H1 (cell line): ENCODE measurements at regions not wholly inside any gene's neighbourhood (a gene's known extent, or its start where the extent isn't known, plus 50 kb on each side); places are given as distances from the start of the nearest gene placed in this dataset.

Experiments used
- CTCF ChIA-PET: fragments of 300-600 bp; sonication (Branson Sonifier 250); formaldehyde crosslinking; loops from one replicate; lab custom pipeline; 2021; ENCODE audit not compliant: partially characterized antibody; lab: Charles Lee
- POLR2A ChIA-PET: fragments of 300-600 bp; sonication (Branson Sonifier 250); formaldehyde crosslinking; loops from one replicate; lab custom pipeline; 2021; ENCODE audit warnings: inconsistent platforms; ENCODE audit not compliant: partially characterized antibody; lab: Charles Lee
- DNase-seq, 2 experiments: peaks; one replicate each; pipeline versions ENCODE4 v3.0.0 to v3.0.0-alpha.2; 2010 to 2022; ENCODE audit warnings: low spot score in 2 of 2, low read depth in 1 of 2, mixed read lengths in 1 of 2
- FAIRE-seq: peaks from 2 replicates; lab custom pipeline; 2011; peaks lifted over from hg19 to GRCh38; lab: Jason Lieb, UNC
- H2AFZ ChIP-seq: 2 replicates; pipeline ENCODE4 v1.8.1; 2012; ENCODE audit warnings: low read length, inconsistent platforms
- H2AK5ac ChIP-seq: 2 replicates; pipeline ENCODE4 v1.6.1; 2013; ENCODE audit warnings: low read depth, low read length
- H2BK120ac ChIP-seq: replicated peaks from 2 replicates; pipeline ENCODE3; 2013; ENCODE audit warnings: low read depth, low read length, inconsistent platforms
- H2BK12ac ChIP-seq: 2 replicates; pipeline ENCODE4 v1.6.1; 2013; ENCODE audit warnings: low read depth, low read length
- H2BK15ac ChIP-seq: 2 replicates; pipeline ENCODE4 v1.6.1; 2013; ENCODE audit warnings: low read length
- H2BK20ac ChIP-seq: 2 replicates; pipeline ENCODE4 v1.6.1; 2013; ENCODE audit warnings: low read length
- H2BK5ac ChIP-seq: 2 replicates; pipeline ENCODE4 v1.6.1; 2013; ENCODE audit warnings: low read depth, low read length
- H3K14ac ChIP-seq: 2 replicates; pipeline ENCODE4 v1.6.1; 2013; ENCODE audit warnings: inconsistent platforms; ENCODE audit not compliant: insufficient read length
- H3K18ac ChIP-seq: 2 replicates; pipeline ENCODE4 v1.6.1; 2013; ENCODE audit warnings: low read length; ENCODE audit errors: extremely low read depth
- H3K23ac ChIP-seq: 2 replicates; pipeline ENCODE4 v1.6.1; 2013; ENCODE audit warnings: inconsistent platforms; ENCODE audit not compliant: insufficient read length
- H3K23me2 ChIP-seq: 2 replicates; pipeline ENCODE4 v1.6.1; 2013; ENCODE audit warnings: low read depth, low read length
- H3K27ac ChIP-seq: 2 replicates; pipeline ENCODE4 v1.6.1; 2011; ENCODE audit warnings: low read depth, low read length, inconsistent platforms
- H3K27me3 ChIP-seq, 4 experiments: replicated peaks in 1 of 4; 1 replicate in 1 of 4; 2 replicates in 3 of 4; pipeline versions ENCODE4 v1.6.1 to v1.8.1; 2011 to 2013; ENCODE audit warnings: low read length in 3 of 4, mild to moderate bottlenecking in 3 of 4, inconsistent platforms in 2 of 4, mixed read lengths in 2 of 4, moderate library complexity in 1 of 4; ENCODE audit not compliant: control insufficient read depth in 3 of 4, insufficient read depth in 3 of 4; ENCODE audit errors: extremely low read depth in 1 of 4
- H3K36me3 ChIP-seq, 4 experiments: 2 replicates each; pipeline versions ENCODE4 v1.6.1 to v1.8.1; 2011 to 2013; ENCODE audit warnings: mild to moderate bottlenecking in 4 of 4, low read length in 3 of 4, moderate library complexity in 2 of 4, control low read depth in 1 of 4, inconsistent platforms in 1 of 4; ENCODE audit not compliant: insufficient read depth in 4 of 4, control insufficient read depth in 2 of 4
- H3K4ac ChIP-seq: replicated peaks from 2 replicates; pipeline ENCODE3; 2013; ENCODE audit warnings: low read length, low read depth, mixed read lengths, inconsistent platforms; ENCODE audit not compliant: insufficient read length
- H3K4me1 ChIP-seq, 4 experiments: replicated peaks in 1 of 4; 1 replicate in 1 of 4; 2 replicates in 3 of 4; pipeline versions ENCODE4 v1.6.1 to v1.8.1; 2011 to 2013; ENCODE audit warnings: low read length in 3 of 4, inconsistent platforms in 2 of 4, mixed read lengths in 1 of 4; ENCODE audit not compliant: insufficient read depth in 4 of 4, control insufficient read depth in 3 of 4
- H3K4me2 ChIP-seq, 2 experiments: 2 replicates each; pipeline versions ENCODE4 v1.6.1 to v1.8.1; 2011 to 2013; ENCODE audit warnings: low read depth in 2 of 2, low read length in 2 of 2, control low read depth in 1 of 2, inconsistent platforms in 1 of 2, mild to moderate bottlenecking in 1 of 2; ENCODE audit not compliant: insufficient read depth in 1 of 2
- H3K4me3 ChIP-seq, 4 experiments: fragments of 200-600, 300-600 bp in 1 of 4; sonication (generic), shearing (Covaris generic), sonication (Bioruptor Twin) in 1 of 4; 2 replicates each; pipeline versions ENCODE4 v1.5.1 to v1.8.1; 2011 to 2016; ENCODE audit warnings: low read length in 4 of 4, low read depth in 3 of 4, control low read depth in 2 of 4, inconsistent platforms in 2 of 4, mild to moderate bottlenecking in 2 of 4, mixed read lengths in 1 of 4, moderate library complexity in 1 of 4; ENCODE audit not compliant: insufficient read depth in 2 of 4; ENCODE audit errors: extremely low read depth in 1 of 4
- H3K56ac ChIP-seq: replicated peaks from 2 replicates; pipeline ENCODE3; 2013; ENCODE audit warnings: low read depth, mild to moderate bottlenecking, mixed read lengths, low read length, inconsistent platforms; ENCODE audit not compliant: insufficient read length
- H3K79me1 ChIP-seq: 2 replicates; pipeline ENCODE4 v1.6.1; 2013; ENCODE audit warnings: low read depth, low read length, control low read depth
- H3K79me2 ChIP-seq, 2 experiments: 2 replicates each; pipeline versions ENCODE4 v1.6.1 to v1.8.1; 2012 to 2013; ENCODE audit warnings: low read length in 2 of 2, mild to moderate bottlenecking in 2 of 2, inconsistent platforms in 1 of 2; ENCODE audit not compliant: insufficient read depth in 2 of 2, control insufficient read depth in 1 of 2
- H3K9ac ChIP-seq, 4 experiments: replicated peaks in 1 of 4; 1 replicate in 1 of 4; 2 replicates in 3 of 4; pipeline versions ENCODE4 v1.6.1 to v1.8.1; 2011 to 2013; ENCODE audit warnings: low read depth in 3 of 4, low read length in 3 of 4, control low read depth in 2 of 4, mild to moderate bottlenecking in 2 of 4, moderate library complexity in 2 of 4, inconsistent platforms in 1 of 4; ENCODE audit errors: extremely low read depth in 1 of 4
- H3K9me3 ChIP-seq, 2 experiments: 2 replicates each; pipeline versions ENCODE4 v1.6.1 to v1.8.1; 2012 to 2013; ENCODE audit warnings: mild to moderate bottlenecking in 2 of 2, moderate library complexity in 2 of 2, control low read depth in 1 of 2, inconsistent platforms in 1 of 2, low read depth in 1 of 2, low read length in 1 of 2, mixed read lengths in 1 of 2; ENCODE audit not compliant: insufficient read depth in 2 of 2
- H4K20me1 ChIP-seq, 2 experiments: replicated peaks in 1 of 2; 2 replicates each; pipeline versions ENCODE3 to v1.8.1; 2011 to 2013; ENCODE audit warnings: inconsistent platforms in 2 of 2, low read length in 2 of 2, mild to moderate bottlenecking in 1 of 2; ENCODE audit not compliant: insufficient read depth in 2 of 2, control insufficient read depth in 1 of 2
- H4K5ac ChIP-seq: 2 replicates; pipeline ENCODE4 v1.6.1; 2013; ENCODE audit warnings: low read length, low read depth, mixed read lengths, inconsistent platforms; ENCODE audit not compliant: insufficient read length
- H4K8ac ChIP-seq: 2 replicates; pipeline ENCODE4 v1.8.0; 2013; ENCODE audit warnings: mild to moderate bottlenecking, moderate library complexity, low read length, inconsistent platforms; ENCODE audit not compliant: insufficient read depth; ENCODE audit errors: extremely low read depth
- H4K91ac ChIP-seq: replicated peaks from 2 replicates; pipeline ENCODE3; 2013; ENCODE audit warnings: low read length, mixed read lengths, inconsistent platforms; ENCODE audit not compliant: insufficient read length
- CEBPB ChIP-seq: IDR thresholded peaks from 2 replicates; pipeline ENCODE4 v1.6.1; 2012; ENCODE audit warnings: low read depth, low read length
- CREB1 ChIP-seq: IDR thresholded peaks from 2 replicates; pipeline ENCODE4 v1.6.1; 2012; ENCODE audit warnings: inconsistent platforms
- EP300 ChIP-seq, 2 experiments: IDR thresholded peaks; 1 replicate in 1 of 2; 2 replicates in 1 of 2; pipeline ENCODE4 v1.6.1; 2011 to 2012; ENCODE audit warnings: low read depth in 2 of 2, low read length in 2 of 2, mild to moderate bottlenecking in 2 of 2, borderline replicate concordance in 1 of 2, inconsistent platforms in 1 of 2, moderate library complexity in 1 of 2
- GTF2F1 ChIP-seq: IDR thresholded peaks from 2 replicates; pipeline ENCODE4 v1.6.1; 2012; ENCODE audit warnings: low read depth, low read length, improper control_type of control experiment, borderline replicate concordance
- HDAC6 ChIP-seq: IDR thresholded peaks from one replicate; pipeline ENCODE4 v1.7.1; 2012; ENCODE audit warnings: low read depth, mild to moderate bottlenecking, inconsistent platforms, low read length, moderate library complexity
- NANOG ChIP-seq: IDR thresholded peaks from 2 replicates; pipeline ENCODE4 v1.6.1; 2011; ENCODE audit warnings: low read length, low read depth, mild to moderate bottlenecking, inconsistent platforms; ENCODE audit not compliant: insufficient read depth, poor library complexity, severe bottlenecking
- RXRA ChIP-seq: IDR thresholded peaks from 2 replicates; pipeline ENCODE4 v1.6.1; 2011; ENCODE audit warnings: low read depth, mild to moderate bottlenecking, low read length, moderate library complexity; ENCODE audit not compliant: insufficient read depth
- SP4 ChIP-seq: IDR thresholded peaks from 2 replicates; pipeline ENCODE4 v1.6.1; 2012; ENCODE audit warnings: low read length, inconsistent platforms
- TCF12 ChIP-seq: IDR thresholded peaks from 2 replicates; pipeline ENCODE4 v1.6.1; 2011; ENCODE audit warnings: low read depth, mild to moderate bottlenecking, low read length
- TEAD4 ChIP-seq: IDR thresholded peaks from 2 replicates; pipeline ENCODE4 v1.6.1; 2012; ENCODE audit warnings: low read depth, low read length, inconsistent platforms, mixed read lengths

- H2BK120ac ChIP-seq = no peak overlapping the region
- no peak overlapping the region for H3K9ac ChIP-seq
- H3K14ac ChIP-seq = no peak overlapping the region
- H3K4me1 ChIP-seq = 0 out of 7 replicates have a peak, but pooled peaks cover 0 to 2% (median 0%) of the 10 kb centered on the region in 4 experiments
- no peak overlapping the region for H2AK5ac ChIP-seq
- H3K56ac ChIP-seq = no peak overlapping the region
- POLR2A ChIA-PET = no interaction called here
- no peak overlapping the region for H2BK5ac ChIP-seq
- H3K18ac ChIP-seq = no peak overlapping the region
- no peak overlapping the region for H3K23ac ChIP-seq
- no peak for DNase-seq
- no peaks in the 10 kb centered on the region for H4K20me1 ChIP-seq
- no peak overlapping the region for H4K5ac ChIP-seq
- H3K4me3 ChIP-seq = no peak overlapping the region
- H3K79me1 ChIP-seq = no peaks in the 10 kb centered on the region
- no peak overlapping the region for H2BK12ac ChIP-seq
- peaks cover 2% of the 10 kb centered on the region; the same call in 1 of the 2 replicates for H3K23me2 ChIP-seq
- H3K27me3 ChIP-seq = no peaks in the 10 kb centered on the region
- H3K4me2 ChIP-seq = no peak overlapping the region
- FAIRE-seq = no peak
- no peaks in the 10 kb centered on the region for H3K36me3 ChIP-seq
- no peak overlapping the region for H4K91ac ChIP-seq
- no peak overlapping the region for H2BK20ac ChIP-seq
- H4K8ac ChIP-seq = no peak overlapping the region
- CTCF ChIA-PET = interaction anchor here (1.4 to 2.3 kb wide), 3 partner anchors 8 to 122 kb away, joined by 4 to 8 read pairs (median 4); no protein-coding TSS in a partner anchor
- no peak overlapping the region for H3K4ac ChIP-seq
- H2BK15ac ChIP-seq = no peak overlapping the region
- H3K79me2 ChIP-seq = no peaks in the 10 kb centered on the region
- H2AFZ ChIP-seq = no peak overlapping the region
- H3K27ac ChIP-seq = no peak overlapping the region
- no peaks in the 10 kb centered on the region for H3K9me3 ChIP-seq
- TF ChIP-seq HDAC6 = no peak
- no peak for TF ChIP-seq TEAD4
- no peak for TF ChIP-seq SP4
- TF ChIP-seq TCF12 = no peak
- TF ChIP-seq EP300 (IDR thresholded peaks at IDR 0.05; ENCODE audit: borderline replicate concordance in 1 of 2, low read depth in 2 of 2, low read length in 2 of 2) = no peak
- no peak for TF ChIP-seq CREB1
- TF ChIP-seq GTF2F1 = no peak
- TF ChIP-seq CEBPB = no peak
- TF ChIP-seq NANOG = no peak
- no peak for TF ChIP-seq RXRA
Observed at GRCh38 chr6:113338644-113339043, 518.5 kb upstream of the MARCKS start.
